H1 (cell line): ENCODE measurements at regions not wholly inside any gene's neighbourhood (a gene's known extent, or its start where the extent isn't known, plus 50 kb on each side); places are given as distances from the start of the nearest gene placed in this dataset.

Experiments
- BACH1 ChIP-seq: IDR thresholded peaks from 2 replicates; pipeline ENCODE4 v1.6.1; 2012; ENCODE audit warnings: low read length, improper control_type of control experiment
- CBX5 ChIP-seq: fragments of 300-800, 300-1000 bp; sonication (generic); IDR thresholded peaks from 2 replicates; pipeline ENCODE4 v1.7.1; 2016; ENCODE audit warnings: antibody characterized with exemption, low read length, low read depth
- KDM5A ChIP-seq: fragments of 200-600 bp; IDR thresholded peaks from 2 replicates; pipeline ENCODE4 v1.7.1; 2012; ENCODE audit warnings: mild to moderate bottlenecking, low read length, inconsistent platforms, mixed read lengths
- NANOG ChIP-seq: IDR thresholded peaks from 2 replicates; pipeline ENCODE4 v1.6.1; 2011; ENCODE audit warnings: low read length, low read depth, mild to moderate bottlenecking, inconsistent platforms; ENCODE audit not compliant: insufficient read depth, poor library complexity, severe bottlenecking
- SIN3A ChIP-seq, 2 experiments: IDR thresholded peaks in 1 of 2; conservative IDR thresholded peaks in 1 of 2; 2 replicates each; pipeline ENCODE4 v1.6.1; 2011 to 2012; ENCODE audit warnings: low read length in 2 of 2, improper control_type of control experiment in 1 of 2, low read depth in 1 of 2, mild to moderate bottlenecking in 1 of 2
- SP4 ChIP-seq: IDR thresholded peaks from 2 replicates; pipeline ENCODE4 v1.6.1; 2012; ENCODE audit warnings: low read length, inconsistent platforms
- TF ChIP-seq, protein P1 (sequence below): fragments of 300-600 bp; sonication (generic); IDR thresholded peaks from 2 replicates; pipeline ENCODE4 v1.7.1; 2012; ENCODE audit warnings: low read length, moderate library complexity, mild to moderate bottlenecking, inconsistent platforms; ENCODE audit not compliant: insufficient replicate concordance
- TF ChIP-seq, protein P2 (sequence below): IDR thresholded peaks from 2 replicates; pipeline ENCODE4 v1.6.1; 2012; ENCODE audit warnings: inconsistent platforms
- TF ChIP-seq, protein P3 (sequence below), 3 experiments: IDR thresholded peaks; 1 replicate in 2 of 3; 2 replicates in 1 of 3; pipeline versions ENCODE4 v1.5.1 to v1.6.1; 2011; ENCODE audit warnings: low read length in 3 of 3, mild to moderate bottlenecking in 3 of 3, inconsistent platforms in 2 of 3, low read depth in 1 of 3, moderate library complexity in 1 of 3; ENCODE audit not compliant: insufficient read depth in 1 of 3; ENCODE audit errors: control extremely low read depth in 1 of 3

DNA sequence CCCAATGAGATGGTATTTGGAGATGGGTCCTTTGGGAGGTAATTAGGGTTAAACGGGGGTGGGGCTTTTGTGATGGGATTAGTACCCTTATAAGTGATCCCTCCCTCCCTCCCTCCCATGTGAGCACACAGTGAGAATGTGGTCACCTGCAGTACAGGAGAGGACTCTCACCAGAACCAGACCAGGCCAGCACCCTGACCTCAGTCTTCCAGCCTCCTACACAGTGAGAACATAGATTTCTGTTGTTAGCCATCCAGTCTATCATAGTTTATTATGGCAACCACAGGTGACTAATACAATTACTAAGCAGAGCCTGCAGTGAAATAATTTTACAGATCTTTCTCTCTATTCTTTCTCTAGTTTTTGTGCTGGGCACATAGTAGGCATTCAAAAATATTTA, 137.7 kb upstream of the PKDCC start (continued):
- TF ChIP-seq, protein P1, sequence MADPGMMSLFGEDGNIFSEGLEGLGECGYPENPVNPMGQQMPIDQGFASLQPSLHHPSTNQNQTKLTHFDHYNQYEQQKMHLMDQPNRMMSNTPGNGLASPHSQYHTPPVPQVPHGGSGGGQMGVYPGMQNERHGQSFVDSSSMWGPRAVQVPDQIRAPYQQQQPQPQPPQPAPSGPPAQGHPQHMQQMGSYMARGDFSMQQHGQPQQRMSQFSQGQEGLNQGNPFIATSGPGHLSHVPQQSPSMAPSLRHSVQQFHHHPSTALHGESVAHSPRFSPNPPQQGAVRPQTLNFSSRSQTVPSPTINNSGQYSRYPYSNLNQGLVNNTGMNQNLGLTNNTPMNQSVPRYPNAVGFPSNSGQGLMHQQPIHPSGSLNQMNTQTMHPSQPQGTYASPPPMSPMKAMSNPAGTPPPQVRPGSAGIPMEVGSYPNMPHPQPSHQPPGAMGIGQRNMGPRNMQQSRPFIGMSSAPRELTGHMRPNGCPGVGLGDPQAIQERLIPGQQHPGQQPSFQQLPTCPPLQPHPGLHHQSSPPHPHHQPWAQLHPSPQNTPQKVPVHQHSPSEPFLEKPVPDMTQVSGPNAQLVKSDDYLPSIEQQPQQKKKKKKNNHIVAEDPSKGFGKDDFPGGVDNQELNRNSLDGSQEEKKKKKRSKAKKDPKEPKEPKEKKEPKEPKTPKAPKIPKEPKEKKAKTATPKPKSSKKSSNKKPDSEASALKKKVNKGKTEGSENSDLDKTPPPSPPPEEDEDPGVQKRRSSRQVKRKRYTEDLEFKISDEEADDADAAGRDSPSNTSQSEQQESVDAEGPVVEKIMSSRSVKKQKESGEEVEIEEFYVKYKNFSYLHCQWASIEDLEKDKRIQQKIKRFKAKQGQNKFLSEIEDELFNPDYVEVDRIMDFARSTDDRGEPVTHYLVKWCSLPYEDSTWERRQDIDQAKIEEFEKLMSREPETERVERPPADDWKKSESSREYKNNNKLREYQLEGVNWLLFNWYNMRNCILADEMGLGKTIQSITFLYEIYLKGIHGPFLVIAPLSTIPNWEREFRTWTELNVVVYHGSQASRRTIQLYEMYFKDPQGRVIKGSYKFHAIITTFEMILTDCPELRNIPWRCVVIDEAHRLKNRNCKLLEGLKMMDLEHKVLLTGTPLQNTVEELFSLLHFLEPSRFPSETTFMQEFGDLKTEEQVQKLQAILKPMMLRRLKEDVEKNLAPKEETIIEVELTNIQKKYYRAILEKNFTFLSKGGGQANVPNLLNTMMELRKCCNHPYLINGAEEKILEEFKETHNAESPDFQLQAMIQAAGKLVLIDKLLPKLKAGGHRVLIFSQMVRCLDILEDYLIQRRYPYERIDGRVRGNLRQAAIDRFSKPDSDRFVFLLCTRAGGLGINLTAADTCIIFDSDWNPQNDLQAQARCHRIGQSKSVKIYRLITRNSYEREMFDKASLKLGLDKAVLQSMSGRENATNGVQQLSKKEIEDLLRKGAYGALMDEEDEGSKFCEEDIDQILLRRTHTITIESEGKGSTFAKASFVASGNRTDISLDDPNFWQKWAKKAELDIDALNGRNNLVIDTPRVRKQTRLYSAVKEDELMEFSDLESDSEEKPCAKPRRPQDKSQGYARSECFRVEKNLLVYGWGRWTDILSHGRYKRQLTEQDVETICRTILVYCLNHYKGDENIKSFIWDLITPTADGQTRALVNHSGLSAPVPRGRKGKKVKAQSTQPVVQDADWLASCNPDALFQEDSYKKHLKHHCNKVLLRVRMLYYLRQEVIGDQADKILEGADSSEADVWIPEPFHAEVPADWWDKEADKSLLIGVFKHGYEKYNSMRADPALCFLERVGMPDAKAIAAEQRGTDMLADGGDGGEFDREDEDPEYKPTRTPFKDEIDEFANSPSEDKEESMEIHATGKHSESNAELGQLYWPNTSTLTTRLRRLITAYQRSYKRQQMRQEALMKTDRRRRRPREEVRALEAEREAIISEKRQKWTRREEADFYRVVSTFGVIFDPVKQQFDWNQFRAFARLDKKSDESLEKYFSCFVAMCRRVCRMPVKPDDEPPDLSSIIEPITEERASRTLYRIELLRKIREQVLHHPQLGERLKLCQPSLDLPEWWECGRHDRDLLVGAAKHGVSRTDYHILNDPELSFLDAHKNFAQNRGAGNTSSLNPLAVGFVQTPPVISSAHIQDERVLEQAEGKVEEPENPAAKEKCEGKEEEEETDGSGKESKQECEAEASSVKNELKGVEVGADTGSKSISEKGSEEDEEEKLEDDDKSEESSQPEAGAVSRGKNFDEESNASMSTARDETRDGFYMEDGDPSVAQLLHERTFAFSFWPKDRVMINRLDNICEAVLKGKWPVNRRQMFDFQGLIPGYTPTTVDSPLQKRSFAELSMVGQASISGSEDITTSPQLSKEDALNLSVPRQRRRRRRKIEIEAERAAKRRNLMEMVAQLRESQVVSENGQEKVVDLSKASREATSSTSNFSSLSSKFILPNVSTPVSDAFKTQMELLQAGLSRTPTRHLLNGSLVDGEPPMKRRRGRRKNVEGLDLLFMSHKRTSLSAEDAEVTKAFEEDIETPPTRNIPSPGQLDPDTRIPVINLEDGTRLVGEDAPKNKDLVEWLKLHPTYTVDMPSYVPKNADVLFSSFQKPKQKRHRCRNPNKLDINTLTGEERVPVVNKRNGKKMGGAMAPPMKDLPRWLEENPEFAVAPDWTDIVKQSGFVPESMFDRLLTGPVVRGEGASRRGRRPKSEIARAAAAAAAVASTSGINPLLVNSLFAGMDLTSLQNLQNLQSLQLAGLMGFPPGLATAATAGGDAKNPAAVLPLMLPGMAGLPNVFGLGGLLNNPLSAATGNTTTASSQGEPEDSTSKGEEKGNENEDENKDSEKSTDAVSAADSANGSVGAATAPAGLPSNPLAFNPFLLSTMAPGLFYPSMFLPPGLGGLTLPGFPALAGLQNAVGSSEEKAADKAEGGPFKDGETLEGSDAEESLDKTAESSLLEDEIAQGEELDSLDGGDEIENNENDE: no peak
- TF ChIP-seq CBX5 (no peak), SIN3A (conservative IDR thresholded peaks at IDR 0.05 in 1 of 2, IDR thresholded peaks at IDR 0.05 in 1 of 2; ENCODE audit: low read depth in 1 of 2, low read length in 2 of 2) (no peak), SP4 (no peak), BACH1 (no peak), NANOG (no peak), KDM5A (no peak)
- TF ChIP-seq, protein P2, sequence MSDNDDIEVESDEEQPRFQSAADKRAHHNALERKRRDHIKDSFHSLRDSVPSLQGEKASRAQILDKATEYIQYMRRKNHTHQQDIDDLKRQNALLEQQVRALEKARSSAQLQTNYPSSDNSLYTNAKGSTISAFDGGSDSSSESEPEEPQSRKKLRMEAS: no peak
- TF ChIP-seq, protein P3, sequence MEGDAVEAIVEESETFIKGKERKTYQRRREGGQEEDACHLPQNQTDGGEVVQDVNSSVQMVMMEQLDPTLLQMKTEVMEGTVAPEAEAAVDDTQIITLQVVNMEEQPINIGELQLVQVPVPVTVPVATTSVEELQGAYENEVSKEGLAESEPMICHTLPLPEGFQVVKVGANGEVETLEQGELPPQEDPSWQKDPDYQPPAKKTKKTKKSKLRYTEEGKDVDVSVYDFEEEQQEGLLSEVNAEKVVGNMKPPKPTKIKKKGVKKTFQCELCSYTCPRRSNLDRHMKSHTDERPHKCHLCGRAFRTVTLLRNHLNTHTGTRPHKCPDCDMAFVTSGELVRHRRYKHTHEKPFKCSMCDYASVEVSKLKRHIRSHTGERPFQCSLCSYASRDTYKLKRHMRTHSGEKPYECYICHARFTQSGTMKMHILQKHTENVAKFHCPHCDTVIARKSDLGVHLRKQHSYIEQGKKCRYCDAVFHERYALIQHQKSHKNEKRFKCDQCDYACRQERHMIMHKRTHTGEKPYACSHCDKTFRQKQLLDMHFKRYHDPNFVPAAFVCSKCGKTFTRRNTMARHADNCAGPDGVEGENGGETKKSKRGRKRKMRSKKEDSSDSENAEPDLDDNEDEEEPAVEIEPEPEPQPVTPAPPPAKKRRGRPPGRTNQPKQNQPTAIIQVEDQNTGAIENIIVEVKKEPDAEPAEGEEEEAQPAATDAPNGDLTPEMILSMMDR (IDR thresholded peaks at IDR 0.05; ENCODE audit: control extremely low read depth in 1 of 3, insufficient read depth in 1 of 3, low read depth in 1 of 3, low read length in 3 of 3): no peak
